SK-N-SH (cell line): ENCODE measurements at regions not wholly inside any gene's neighbourhood (a gene's known extent, or its start where the extent isn't known, plus 50 kb on each side); places are given as distances from the start of the nearest gene placed in this dataset.

Experiments used
- CTCF ChIP-seq: fragments of 200-600 bp; sonication (generic); IDR thresholded peaks from 2 replicates; pipeline ENCODE4 v1.6.1; 2017; ENCODE audit warnings: antibody characterized with exemption, mild to moderate bottlenecking, moderate library complexity
- ELF1 ChIP-seq: IDR thresholded peaks from 2 replicates; pipeline ENCODE4 v1.4.0; 2012
- EP300 ChIP-seq, 2 experiments: IDR thresholded peaks; 2 replicates each; pipeline versions ENCODE4 v1.4.0 to v1.6.1; 2012; ENCODE audit warnings: borderline replicate concordance in 1 of 2, low read depth in 1 of 2, low read length in 1 of 2
- EZH2phosphoT487 ChIP-seq: fragments of 200-600 bp; sonication (generic); IDR thresholded peaks from 2 replicates; pipeline ENCODE4 v1.6.1; 2017; ENCODE audit warnings: low read depth, mixed run types, mild to moderate bottlenecking, antibody characterized with exemption, moderate library complexity, borderline replicate concordance
- FOSL2 ChIP-seq: IDR thresholded peaks from 2 replicates; pipeline ENCODE4 v1.4.0; 2012; ENCODE audit warnings: low read depth, mild to moderate bottlenecking, moderate library complexity, borderline replicate concordance
- FOXM1 ChIP-seq: IDR thresholded peaks from 2 replicates; pipeline ENCODE4 v1.4.0; 2012; ENCODE audit warnings: low read depth, mild to moderate bottlenecking
- IRF3 ChIP-seq: fragments of 150-350 bp; IDR thresholded peaks from 2 replicates; pipeline ENCODE4 v1.6.1; 2016; ENCODE audit warnings: mild to moderate bottlenecking, low read depth, low read length
- RAD21 ChIP-seq: IDR thresholded peaks from 2 replicates; pipeline ENCODE4 v1.6.1; 2012; ENCODE audit warnings: mild to moderate bottlenecking, low read length
- RXRA ChIP-seq: IDR thresholded peaks from 2 replicates; pipeline ENCODE4 v1.4.0; 2012; ENCODE audit warnings: low read depth, mild to moderate bottlenecking, borderline replicate concordance
- USF2 ChIP-seq: fragments of 150-350 bp; IDR thresholded peaks from 2 replicates; pipeline ENCODE4 v1.6.1; 2017; ENCODE audit warnings: antibody characterized with exemption, low read length, low read depth, borderline replicate concordance

GRCh38 chrX:15050395-15050794 is 177.2 kb downstream of the MOSPD2 start:
- TF ChIP-seq CTCF (peak; percentile 33), FOXM1 (no peak), USF2 (no peak), RXRA (no peak), EP300 (IDR thresholded peaks at IDR 0.05; ENCODE audit: borderline replicate concordance in 1 of 2, low read depth in 1 of 2, low read length in 1 of 2) (no peak), FOSL2 (no peak), ELF1 (no peak), IRF3 (no peak), EZH2phosphoT487 (no peak), RAD21 (no peak)
